Stimulated activated CD4-positive, alpha-beta T cell treated with anti-CD3 and anti-CD28 coated beads, TNF-alpha, amount 100 ng/mL, for 24 hours (primary cell): ENCODE measurements at regions not wholly inside any gene's neighbourhood (a gene's known extent, or its start where the extent isn't known, plus 50 kb on each side); places are given as distances from the start of the nearest gene placed in this dataset.

ENCODE experiments used
- DNase-seq, 3 experiments: peaks; one replicate each; pipeline ENCODE4 v3.0.0-alpha.2; 2020; ENCODE audit warnings: low read depth in 3 of 3

DNA sequence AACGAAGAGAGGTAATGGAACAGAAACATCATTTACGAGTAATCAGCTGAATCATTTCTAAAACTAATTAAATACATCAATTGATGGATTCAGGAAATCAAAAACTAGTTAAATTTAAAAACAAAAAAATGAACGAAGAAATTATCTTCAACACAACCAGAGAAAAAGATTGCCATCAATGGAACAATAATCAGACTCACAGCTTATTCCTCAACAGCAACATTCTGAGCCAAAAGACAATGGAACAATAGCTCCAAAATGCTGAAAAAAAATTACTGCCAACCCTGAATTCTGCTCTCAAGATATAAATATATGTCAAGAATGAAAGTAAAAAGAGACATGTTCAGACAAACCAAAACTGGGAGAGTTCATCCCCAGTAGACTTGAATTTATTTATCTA, 65.5 kb upstream of the KLF3 start:
- DNase-seq: no peak

DNA sequence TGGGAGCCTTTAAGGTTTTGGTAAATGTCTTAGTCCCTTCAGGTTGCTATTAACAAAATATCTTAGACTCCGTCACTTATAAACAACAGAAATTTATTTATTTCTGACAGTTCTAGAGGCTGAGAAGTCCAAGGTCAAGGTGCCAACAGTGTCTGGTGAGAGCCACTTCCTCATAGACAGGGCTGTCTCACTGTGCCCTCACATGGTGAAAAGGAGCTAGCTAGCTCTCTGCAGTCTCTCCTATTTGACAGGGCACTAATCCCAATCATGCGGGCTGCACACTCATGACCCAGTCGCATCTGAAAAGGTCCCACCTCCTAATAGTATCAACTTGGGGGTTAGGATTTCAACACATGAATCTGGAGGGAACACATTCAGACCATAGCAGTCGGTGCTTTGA, 63.4 kb upstream of the KLF3 start:
- no peak for DNase-seq

GRCh38 chr4:38601244-38601915, 62.6 kb upstream of the KLF3 start:
- no peak for DNase-seq

DNA sequence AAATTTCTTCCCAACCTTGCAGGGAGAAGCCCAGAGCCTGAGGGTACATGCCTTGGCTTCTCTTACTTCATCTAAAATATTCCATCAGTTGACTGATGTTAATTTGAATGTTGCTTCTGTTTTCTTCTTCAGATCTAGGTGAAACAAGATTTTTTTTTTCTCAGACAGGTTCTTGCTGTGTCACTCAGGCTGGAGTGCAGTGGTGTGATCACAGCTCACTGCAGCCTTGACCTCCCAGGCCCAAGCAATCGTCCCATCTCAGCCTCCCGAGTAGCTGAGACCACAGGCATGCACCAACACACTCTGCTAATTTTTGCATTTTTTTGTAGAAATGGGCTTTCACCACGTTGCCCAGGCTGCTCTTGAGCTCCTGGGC, 62.1 kb upstream of the KLF3 start:
- DNase-seq: no peak

- DNase-seq: no peak
Measured at GRCh38 chr4:38603652-38604051, 60.3 kb upstream of the KLF3 start.

DNA sequence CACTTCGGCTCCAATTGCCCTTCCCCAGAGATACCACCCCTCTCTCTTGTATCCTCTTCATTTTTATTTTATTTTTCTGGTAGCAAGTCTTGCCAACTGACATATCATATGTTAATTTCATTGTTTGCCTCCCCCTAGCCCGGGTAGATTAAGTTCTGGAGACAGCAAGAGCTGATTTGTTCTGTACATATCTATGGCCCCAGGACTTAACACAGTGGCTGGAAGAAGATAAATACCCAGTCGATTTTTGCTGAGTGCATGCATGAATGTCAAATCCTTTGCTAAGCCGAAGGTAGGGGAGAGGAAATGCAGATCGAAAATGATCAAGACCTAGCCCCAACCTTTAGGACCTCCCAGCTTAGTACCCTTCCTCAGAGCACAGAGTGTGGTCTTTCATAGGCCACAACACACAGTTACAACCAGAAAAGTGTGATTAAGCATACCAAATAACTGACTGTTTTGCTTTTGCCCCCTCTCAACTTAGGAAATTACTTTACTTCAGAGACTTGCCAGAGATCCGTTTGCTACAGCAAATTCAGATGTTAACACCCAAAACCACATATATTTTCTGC, 58.7 kb upstream of the KLF3 start:
- no peak for DNase-seq

DNA sequence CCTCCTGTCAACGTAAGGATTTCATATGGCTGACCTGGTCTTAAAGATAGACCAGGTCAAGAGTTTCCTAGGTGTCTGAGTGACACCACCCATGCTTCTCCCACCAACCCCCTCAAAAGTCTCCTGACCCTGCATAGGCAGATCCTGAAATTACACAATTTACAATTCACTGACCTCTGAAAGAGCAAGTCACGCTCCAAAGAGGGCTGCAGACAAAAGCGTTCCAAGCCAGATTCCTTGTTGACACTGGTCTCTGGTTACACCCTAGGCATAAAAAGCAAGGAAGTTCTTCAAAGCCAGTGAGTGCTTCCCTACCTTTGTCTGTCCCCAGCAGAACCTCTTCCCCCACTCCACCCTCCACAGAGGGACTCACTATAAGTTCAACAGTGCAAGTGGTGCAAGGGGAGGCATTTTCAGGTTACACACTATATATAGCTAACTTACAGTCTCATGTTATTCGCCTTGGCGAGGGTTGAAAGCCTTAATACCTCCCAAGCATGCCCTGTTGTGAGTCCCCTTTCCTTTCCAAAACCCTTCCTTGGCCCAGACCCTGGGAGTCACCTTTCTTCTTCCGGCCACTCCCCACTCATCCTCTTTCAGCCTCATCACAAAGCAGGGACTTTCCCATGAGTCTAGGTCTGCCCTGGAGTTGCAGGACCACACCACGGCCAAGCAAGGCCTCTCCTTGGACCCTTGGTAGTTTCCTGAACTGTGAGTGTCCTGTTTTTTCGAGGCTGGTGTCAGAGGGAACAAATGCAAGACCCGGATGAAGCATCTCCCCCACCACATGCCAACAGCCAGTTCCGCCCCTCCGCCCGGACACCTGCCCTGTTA, 58.0 kb upstream of the KLF3 start:
- no peak for DNase-seq

DNA sequence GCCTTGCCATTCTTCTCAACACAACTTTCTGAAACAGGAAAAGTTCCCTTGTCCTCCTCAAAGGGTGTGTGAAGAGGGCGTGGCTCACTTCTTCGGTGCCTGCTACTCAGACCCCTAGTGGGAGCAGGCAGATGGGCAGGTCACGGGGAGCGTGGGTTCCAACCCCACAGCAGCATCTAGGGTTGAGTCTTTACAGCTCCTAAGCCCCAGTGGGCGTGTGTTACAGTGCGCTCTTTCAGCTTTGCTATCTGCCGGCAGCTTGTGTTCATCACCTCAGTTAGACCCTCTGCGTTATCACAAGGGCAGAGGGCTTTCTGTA, 57.5 kb upstream of the KLF3 start:
- no peak for DNase-seq

DNA sequence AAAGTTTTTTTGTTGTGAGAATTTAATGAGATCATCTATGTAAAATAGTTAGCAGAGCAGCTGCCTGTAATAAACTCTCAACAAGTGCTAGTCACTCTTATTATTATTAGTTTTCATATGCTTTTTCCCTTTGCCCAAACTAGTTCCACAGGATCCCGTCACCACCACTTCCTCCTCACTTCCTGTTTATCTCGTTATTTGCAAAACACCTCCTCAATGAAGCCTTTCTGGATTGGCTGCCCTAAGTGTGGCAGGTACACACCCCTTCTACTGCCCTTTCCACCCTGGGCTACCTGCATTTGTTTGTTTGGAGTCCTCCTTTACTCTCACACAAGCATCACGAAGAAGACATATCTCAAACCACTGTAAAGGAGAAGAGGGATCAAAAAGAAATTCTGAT, 54.4 kb upstream of the KLF3 start:
- DNase-seq: no peak

- DNase-seq: no peak
Measured at GRCh38 chr4:38610521-38610920, 53.5 kb upstream of the KLF3 start.

DNA sequence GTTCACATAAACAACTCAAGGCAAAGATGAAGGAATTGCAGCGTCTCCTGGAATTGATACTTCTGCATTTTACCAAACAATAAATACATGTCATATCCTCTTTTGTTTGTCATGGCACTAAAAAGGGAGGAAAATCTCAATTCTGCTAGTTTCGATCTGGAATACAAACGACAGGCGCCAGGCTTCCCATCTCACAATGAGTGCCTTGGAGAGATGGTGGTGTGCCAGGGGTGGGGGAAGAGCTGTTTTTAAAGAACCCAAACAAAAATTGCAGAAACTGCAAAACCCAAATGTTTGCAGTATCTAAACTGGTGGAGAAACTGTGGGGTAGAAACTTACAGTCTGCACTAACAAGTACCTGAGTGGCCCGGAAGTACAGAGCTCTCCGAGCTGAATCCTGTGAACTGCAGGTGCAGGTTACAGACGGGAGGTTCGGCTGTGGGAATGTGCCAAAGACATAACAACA, 53.0 kb upstream of the KLF3 start:
- DNase-seq: no peak

DNA sequence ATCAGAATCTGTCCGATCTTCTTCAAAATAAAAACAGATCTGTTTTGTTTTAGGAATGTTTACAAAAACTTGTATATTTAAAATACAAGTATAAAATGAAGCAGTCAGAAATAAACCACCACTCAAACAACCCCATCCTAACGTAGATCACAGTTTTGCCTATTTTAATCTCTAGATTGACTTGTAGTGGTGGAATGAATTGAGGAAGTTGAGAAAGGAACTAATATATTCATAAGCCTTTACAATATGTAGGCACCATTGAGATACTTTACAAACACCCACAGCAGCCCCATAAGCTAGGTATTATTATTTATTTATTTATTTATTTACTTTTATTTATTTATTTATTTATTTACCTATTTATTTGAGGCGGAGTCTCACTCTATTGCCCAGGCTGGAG, 52.3 kb upstream of the KLF3 start:
- DNase-seq: no peak

DNA sequence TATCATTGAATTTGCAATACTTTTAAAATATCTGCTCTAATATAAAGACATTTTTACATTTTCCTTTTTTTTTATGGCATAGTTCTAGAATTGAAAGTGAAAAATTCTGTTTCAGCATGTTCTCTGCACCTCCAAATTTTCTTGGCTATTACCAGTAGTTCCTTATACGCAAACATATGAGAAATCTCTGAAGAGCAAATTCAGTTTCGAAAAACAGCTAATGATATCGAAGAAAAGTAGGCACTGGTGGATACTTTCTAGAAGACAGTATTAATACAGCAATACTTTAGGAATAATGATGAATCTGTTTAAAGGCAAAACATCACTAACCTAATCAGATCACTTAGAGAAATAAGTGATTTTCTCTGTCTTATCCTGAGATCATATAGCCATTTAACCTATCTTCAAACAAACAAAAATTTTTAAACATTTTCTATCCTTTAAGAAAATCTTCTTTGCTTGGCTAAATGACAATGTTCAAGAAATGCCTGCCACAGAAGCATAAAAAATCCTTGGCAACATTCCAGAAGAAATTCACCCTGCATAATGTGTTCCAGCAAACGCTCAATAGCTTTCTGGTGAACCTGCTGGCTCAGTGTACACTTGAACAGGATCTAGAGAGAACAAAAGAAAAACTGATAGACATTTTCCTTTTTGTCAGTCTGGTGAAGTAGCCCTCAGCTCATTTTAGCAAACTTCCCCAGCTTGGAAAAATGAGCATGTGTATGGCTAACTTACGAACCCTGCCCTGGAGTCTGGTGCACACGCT, 51.2 kb upstream of the KLF3 start:
- no peak for DNase-seq
